ENCODE measurements at regions not wholly inside any gene's neighbourhood (a gene's known extent, or its start where the extent isn't known, plus 50 kb on each side); places are given as distances from the start of the nearest gene placed in this dataset.

DNA sequence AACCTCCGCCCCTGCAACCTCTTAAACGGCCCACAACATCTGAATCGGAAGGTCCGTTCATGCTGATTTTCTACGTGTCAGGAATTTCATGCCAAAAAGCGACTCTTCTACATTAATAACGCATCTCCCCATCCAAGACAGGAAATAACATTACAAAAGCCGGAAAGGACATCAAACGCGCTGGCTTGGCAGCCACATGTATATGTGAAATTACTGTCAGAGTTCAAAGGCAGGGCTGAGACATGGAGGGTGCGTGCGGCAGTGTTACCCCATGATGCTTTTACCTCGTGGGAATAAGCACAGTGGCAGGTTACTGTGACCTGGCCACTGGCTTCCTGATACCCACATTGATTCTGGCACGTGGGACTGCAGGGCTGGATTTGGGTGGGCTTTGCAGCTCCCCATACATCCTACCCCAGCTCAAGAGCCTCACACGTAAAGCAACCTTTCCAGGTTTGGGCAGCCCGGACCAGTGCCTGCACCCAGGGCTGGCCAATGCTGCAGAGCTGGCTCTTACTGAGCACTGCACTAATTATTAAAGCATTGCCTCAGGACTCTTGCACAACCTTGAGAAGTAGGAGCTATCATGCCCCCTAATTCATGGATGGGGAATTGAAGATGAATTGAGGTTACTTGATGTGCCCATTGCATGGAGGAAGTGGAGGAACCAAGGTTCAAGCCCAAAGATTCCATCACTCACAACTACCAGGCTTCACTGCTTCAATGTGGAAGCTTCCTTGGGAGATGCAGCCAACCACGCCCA is 120.6 kb upstream of the FOXF1 start:
- Histone ChIP-seq H3K27me3 (ENCODE audit: insufficient read depth, low read length) (no peaks in the 10 kb centered on the region), H3K4me1 (ENCODE audit: insufficient read depth, low read length) (no peaks in the 10 kb centered on the region), H3K36me3 (ENCODE audit: insufficient read depth, low read length) (no peaks in the 10 kb centered on the region), H3K9ac (ENCODE audit: low read depth, low read length) (no peak overlapping the region), H3K4me3 (ENCODE audit: low read length) (no peak overlapping the region), H3K9me3 (ENCODE audit: insufficient read depth, low read depth, low read length) (no peaks in the 10 kb centered on the region), H3K27ac (ENCODE audit: low read depth, low read length) (no peak overlapping the region)
- WGBS, result 95% methylated on average over 17 of the region's 17 CpGs

DNA sequence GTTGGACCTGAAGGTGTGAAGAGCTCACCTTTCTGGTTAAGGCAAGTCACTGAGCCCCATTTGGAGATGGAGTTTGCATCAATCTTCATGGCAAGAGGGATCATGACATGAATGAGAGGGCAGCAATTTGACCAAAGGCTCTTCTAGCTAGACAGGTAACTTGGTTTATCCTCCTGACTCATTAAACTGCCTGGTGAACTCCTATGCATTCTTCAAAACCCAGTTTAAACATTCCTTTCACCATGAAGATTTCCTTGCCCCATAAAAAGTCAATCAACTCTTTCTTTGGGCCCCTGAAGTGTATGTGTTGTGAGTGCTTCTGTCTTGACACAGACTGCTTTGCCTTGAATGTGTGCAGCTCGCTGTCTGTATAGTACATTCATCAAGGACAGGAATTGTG is 120.0 kb upstream of the FOXF1 start:
- no peaks in the 10 kb centered on the region for H3K27me3 ChIP-seq (ENCODE audit: insufficient read depth, low read length)

GRCh38 chr16:86391486-86391885 is 118.8 kb upstream of the FOXF1 start:
- no peaks in the 10 kb centered on the region for H3K27me3 ChIP-seq (ENCODE audit: insufficient read depth, low read length)
- no peak overlapping the region for H3K27ac ChIP-seq (ENCODE audit: low read depth, low read length)
- no peak overlapping the region for H3K4me3 ChIP-seq (ENCODE audit: low read length)
- no peaks in the 10 kb centered on the region for H3K36me3 ChIP-seq (ENCODE audit: insufficient read depth, low read length)
- H3K9ac ChIP-seq (ENCODE audit: low read depth, low read length), result no peak overlapping the region
- WGBS, result 98% methylated on average over 5 of the region's 6 CpGs
- peaks cover 6% of the 10 kb centered on the region for H3K4me1 ChIP-seq (ENCODE audit: insufficient read depth, low read length)
- H3K9me3 ChIP-seq (ENCODE audit: insufficient read depth, low read depth, low read length), result no peaks in the 10 kb centered on the region

More for the DNA sequence above, 120.0 kb upstream of the FOXF1 start:
- no peak overlapping the region for H3K4me3 ChIP-seq (ENCODE audit: low read length)
- no peaks in the 10 kb centered on the region for H3K9me3 ChIP-seq (ENCODE audit: insufficient read depth, low read depth, low read length)
- H3K27ac ChIP-seq (ENCODE audit: low read depth, low read length), result no peak overlapping the region
- no peak overlapping the region for H3K9ac ChIP-seq (ENCODE audit: low read depth, low read length)
- H3K4me1 ChIP-seq (ENCODE audit: insufficient read depth, low read length), result no peaks in the 10 kb centered on the region
- H3K36me3 ChIP-seq (ENCODE audit: insufficient read depth, low read length), result no peaks in the 10 kb centered on the region
- WGBS, result 95% methylated on average over 1 of the region's 1 CpG

DNA sequence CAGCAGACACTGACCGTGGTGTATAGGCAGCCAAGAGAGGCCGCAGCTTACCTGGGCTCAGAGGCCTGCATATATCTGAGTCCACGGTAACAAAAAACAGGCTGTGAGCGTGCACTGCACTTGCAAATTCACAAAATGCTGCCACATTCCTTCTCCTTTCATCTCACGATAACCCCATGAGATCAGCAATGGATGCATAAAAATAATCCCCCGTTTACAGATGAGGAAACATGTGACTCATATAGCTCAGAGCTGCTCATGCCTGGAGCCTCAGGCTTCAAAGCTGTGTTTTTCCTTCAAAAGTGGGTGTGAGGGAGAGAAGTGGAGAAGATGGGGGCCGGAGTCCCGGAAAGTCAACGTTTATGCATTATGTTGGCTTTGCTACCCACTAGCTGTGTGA is 118.3 kb upstream of the FOXF1 start:
- H3K9ac ChIP-seq (ENCODE audit: low read depth, low read length), result no peak overlapping the region
- peaks cover 11% of the 10 kb centered on the region for H3K4me1 ChIP-seq (ENCODE audit: insufficient read depth, low read length)
- no peaks in the 10 kb centered on the region for H3K36me3 ChIP-seq (ENCODE audit: insufficient read depth, low read length)
- WGBS, result 85% methylated on average over 9 of the region's 9 CpGs
- H3K27me3 ChIP-seq (ENCODE audit: insufficient read depth, low read length), result no peaks in the 10 kb centered on the region
- no peak overlapping the region for H3K4me3 ChIP-seq (ENCODE audit: low read length)
- no peak overlapping the region for H3K27ac ChIP-seq (ENCODE audit: low read depth, low read length)
- no peaks in the 10 kb centered on the region for H3K9me3 ChIP-seq (ENCODE audit: insufficient read depth, low read depth, low read length)

GRCh38 chr16:86392436-86393152 is 117.7 kb upstream of the FOXF1 start:
- no peaks in the 10 kb centered on the region for H3K36me3 ChIP-seq (ENCODE audit: insufficient read depth, low read length)
- H3K4me3 ChIP-seq (ENCODE audit: low read length), result no peak overlapping the region
- no peaks in the 10 kb centered on the region for H3K9me3 ChIP-seq (ENCODE audit: insufficient read depth, low read depth, low read length)
- H3K27ac ChIP-seq (ENCODE audit: low read depth, low read length), result no peak overlapping the region
- no peak overlapping the region for H3K9ac ChIP-seq (ENCODE audit: low read depth, low read length)
- peaks cover 11% of the 10 kb centered on the region for H3K4me1 ChIP-seq (ENCODE audit: insufficient read depth, low read length)
- WGBS, result 89% methylated on average over 8 of the region's 8 CpGs
- no peaks in the 10 kb centered on the region for H3K27me3 ChIP-seq (ENCODE audit: insufficient read depth, low read length)

DNA sequence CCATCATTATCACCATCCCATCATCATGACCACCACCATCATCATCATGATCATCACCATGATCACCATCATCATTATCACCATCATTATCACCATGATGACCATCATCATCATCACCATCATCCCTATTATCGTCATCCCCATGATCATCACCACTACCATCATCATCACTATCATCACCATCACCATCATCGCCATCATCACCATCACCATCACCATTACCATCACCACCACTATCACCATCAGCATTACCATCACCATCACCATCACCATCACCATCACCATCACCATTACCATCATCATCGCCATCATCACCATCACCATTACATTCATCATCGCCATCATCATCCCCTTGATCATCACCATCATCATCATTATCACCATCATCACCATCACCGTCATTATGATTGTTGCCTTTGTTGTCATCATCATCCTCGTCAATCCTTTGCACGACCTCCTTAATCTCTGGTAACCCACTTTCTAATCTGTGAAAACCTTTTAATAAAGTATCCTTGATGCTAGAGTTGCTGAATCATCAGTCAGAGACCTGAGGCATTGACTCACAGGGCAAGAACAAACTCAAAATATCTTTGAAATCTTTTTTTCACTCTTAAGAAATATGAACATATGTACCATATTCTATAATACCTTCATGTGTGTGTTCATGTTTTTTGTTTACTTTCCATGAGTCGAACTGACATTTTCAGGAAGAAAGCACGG is 116.3 kb upstream of the FOXF1 start:
- H3K27ac ChIP-seq (ENCODE audit: low read depth, low read length), result no peak overlapping the region
- H3K36me3 ChIP-seq (ENCODE audit: insufficient read depth, low read length), result no peaks in the 10 kb centered on the region
- no peaks in the 10 kb centered on the region for H3K27me3 ChIP-seq (ENCODE audit: insufficient read depth, low read length)
- no peaks in the 10 kb centered on the region for H3K9me3 ChIP-seq (ENCODE audit: insufficient read depth, low read depth, low read length)
- H3K4me3 ChIP-seq (ENCODE audit: low read length), result no peak overlapping the region
- peaks cover 11% of the 10 kb centered on the region for H3K4me1 ChIP-seq (ENCODE audit: insufficient read depth, low read length)
- 96% methylated on average over 9 of the region's 9 CpGs for WGBS
- no peak overlapping the region for H3K9ac ChIP-seq (ENCODE audit: low read depth, low read length)

DNA sequence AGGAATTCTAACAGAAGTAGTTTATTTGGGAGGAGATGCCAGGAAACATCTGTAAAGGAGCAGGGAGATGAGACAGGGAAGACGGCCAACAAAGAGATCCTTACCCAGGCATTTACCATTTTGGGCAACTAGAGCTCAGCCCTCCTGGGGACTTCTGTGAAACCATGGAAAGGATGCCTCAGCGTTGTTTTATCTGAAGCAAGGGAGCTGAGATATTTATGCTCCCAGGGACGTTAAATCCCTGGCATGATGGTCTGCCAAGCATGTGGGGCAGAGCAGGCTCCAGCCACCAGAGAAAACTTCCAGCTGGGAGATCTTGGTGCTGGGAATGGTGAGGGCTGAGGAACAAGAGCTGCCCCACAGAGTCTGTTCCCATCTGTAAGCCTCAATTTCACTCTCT is 114.8 kb upstream of the FOXF1 start:
- no peak overlapping the region for H3K4me3 ChIP-seq (ENCODE audit: low read length)
- H3K27ac ChIP-seq (ENCODE audit: low read depth, low read length), result no peak overlapping the region
- peaks cover 11% of the 10 kb centered on the region for H3K4me1 ChIP-seq (ENCODE audit: insufficient read depth, low read length)
- 86% methylated on average over 3 of the region's 3 CpGs for WGBS
- no peaks in the 10 kb centered on the region for H3K36me3 ChIP-seq (ENCODE audit: insufficient read depth, low read length)
- H3K9ac ChIP-seq (ENCODE audit: low read depth, low read length), result no peak overlapping the region
- no peaks in the 10 kb centered on the region for H3K9me3 ChIP-seq (ENCODE audit: insufficient read depth, low read depth, low read length)
- no peaks in the 10 kb centered on the region; the same call in 1 of the 2 replicates for H3K27me3 ChIP-seq (ENCODE audit: insufficient read depth, low read length)

DNA sequence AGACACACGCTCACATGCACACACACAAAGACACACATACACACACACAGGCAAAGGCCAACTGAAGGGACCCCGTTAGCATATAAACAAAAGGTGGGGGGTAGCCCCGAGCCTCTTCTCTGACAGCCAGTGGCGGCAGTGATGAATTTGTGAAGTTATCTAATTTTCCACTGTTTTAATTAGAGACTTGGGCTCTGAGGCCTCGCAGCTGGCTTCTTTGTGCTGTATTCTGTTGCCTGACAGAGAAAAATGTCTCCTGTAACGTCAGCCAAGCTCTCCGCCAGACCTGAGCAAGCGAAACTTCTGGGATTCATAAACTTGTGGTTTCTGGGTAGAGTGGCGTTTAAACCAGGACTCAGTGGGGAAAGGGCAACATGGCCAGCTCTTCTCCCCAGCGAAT is 113.9 kb upstream of the FOXF1 start:
- Histone ChIP-seq H3K4me3 (ENCODE audit: low read length) (no peak overlapping the region), H3K9me3 (ENCODE audit: insufficient read depth, low read depth, low read length) (no peaks in the 10 kb centered on the region), H3K4me1 (ENCODE audit: insufficient read depth, low read length) (peaks cover 11% of the 10 kb centered on the region), H3K27ac (ENCODE audit: low read depth, low read length) (no peak overlapping the region), H3K9ac (ENCODE audit: low read depth, low read length) (no peak overlapping the region), H3K36me3 (ENCODE audit: insufficient read depth, low read length) (no peaks in the 10 kb centered on the region), H3K27me3 (ENCODE audit: insufficient read depth, low read length) (peaks cover 1% of the 10 kb centered on the region; the same call in 1 of the 2 replicates)
- 69% methylated on average over 9 of the region's 10 CpGs for WGBS

DNA sequence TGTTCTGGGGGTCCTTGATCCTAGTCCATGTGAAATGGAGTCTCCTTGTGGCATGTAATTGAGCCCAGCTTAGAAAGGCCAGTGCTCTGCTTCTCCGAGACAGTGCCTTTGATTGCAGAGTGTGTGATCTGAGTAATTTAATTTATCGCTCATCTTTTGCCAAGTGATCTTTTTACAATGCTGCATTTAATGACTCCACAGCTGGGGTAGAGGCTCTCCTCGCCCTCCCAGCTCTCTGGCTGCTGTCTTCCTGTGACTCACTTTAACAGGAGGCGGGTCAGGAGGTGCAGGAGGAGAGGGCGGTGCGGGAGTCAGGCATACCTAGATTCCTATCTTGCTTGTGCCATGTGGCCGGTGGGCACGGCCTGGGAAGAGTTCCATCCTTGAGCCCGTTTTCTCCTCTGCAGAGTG is 113.4 kb upstream of the FOXF1 start:
- 79% methylated on average over 9 of the region's 9 CpGs for WGBS
- H3K4me1 ChIP-seq (ENCODE audit: insufficient read depth, low read length), result peaks cover 11% of the 10 kb centered on the region
- H3K36me3 ChIP-seq (ENCODE audit: insufficient read depth, low read length), result no peaks in the 10 kb centered on the region
- peaks cover 6% of the 10 kb centered on the region; the same call in 1 of the 2 replicates for H3K27me3 ChIP-seq (ENCODE audit: insufficient read depth, low read length)
- H3K9ac ChIP-seq (ENCODE audit: low read depth, low read length), result no peak overlapping the region
- H3K4me3 ChIP-seq (ENCODE audit: low read length), result no peak overlapping the region
- H3K27ac ChIP-seq (ENCODE audit: low read depth, low read length), result no peak overlapping the region
- no peaks in the 10 kb centered on the region for H3K9me3 ChIP-seq (ENCODE audit: insufficient read depth, low read depth, low read length)

DNA sequence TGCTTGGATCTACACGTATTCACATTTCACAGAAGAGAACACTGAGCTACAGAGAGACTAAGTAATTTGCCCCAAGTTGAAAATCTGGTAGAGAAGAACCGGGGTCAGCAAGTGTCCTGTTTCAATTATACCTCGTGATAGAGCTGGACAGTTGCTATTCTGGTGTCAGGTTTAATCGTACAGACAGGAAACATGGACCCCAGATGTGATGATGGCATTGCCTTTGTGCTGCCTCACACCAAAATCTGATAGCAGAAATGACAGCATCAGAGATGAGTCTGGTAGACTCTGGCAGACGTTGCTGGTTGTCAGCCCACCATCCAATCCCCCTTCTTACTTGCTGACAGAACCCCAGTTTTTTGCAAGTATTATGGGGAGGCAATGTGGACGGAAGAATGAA is 112.1 kb upstream of the FOXF1 start:
- no peak overlapping the region for H3K4me3 ChIP-seq (ENCODE audit: low read length)
- no peaks in the 10 kb centered on the region for H3K36me3 ChIP-seq (ENCODE audit: insufficient read depth, low read length)
- no peak overlapping the region for H3K27ac ChIP-seq (ENCODE audit: low read depth, low read length)
- no peaks in the 10 kb centered on the region for H3K9me3 ChIP-seq (ENCODE audit: insufficient read depth, low read depth, low read length)
- no peak overlapping the region for H3K9ac ChIP-seq (ENCODE audit: low read depth, low read length)
- peaks cover 8% of the 10 kb centered on the region; the same call in 1 of the 2 replicates for H3K27me3 ChIP-seq (ENCODE audit: insufficient read depth, low read length)
- peaks cover 11% of the 10 kb centered on the region for H3K4me1 ChIP-seq (ENCODE audit: insufficient read depth, low read length)
- WGBS, result 92% methylated on average over 6 of the region's 6 CpGs

DNA sequence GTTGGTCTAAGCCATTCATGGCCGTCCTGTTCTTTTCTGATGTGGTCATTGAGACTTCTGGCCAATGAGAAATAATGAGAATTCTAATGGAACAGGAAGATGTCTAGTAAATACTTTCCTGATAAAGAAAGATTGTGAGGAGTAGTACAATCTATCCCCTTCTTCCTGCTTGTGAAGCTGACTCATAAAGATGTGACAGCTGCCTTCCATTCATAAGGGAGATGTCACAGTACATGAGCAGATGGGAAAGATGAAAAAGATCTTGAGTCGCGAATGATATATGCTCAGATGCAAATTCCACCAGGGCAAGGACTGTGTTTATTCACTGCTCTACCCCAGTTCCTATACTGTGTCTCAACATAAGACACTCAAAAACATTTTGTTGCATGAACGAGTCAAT is 111.7 kb upstream of the FOXF1 start:
- no peaks in the 10 kb centered on the region for H3K36me3 ChIP-seq (ENCODE audit: insufficient read depth, low read length)
- H3K4me3 ChIP-seq (ENCODE audit: low read length), result no peak overlapping the region
- no peak overlapping the region for H3K27ac ChIP-seq (ENCODE audit: low read depth, low read length)
- peaks cover 10% of the 10 kb centered on the region; the same call in 1 of the 2 replicates for H3K27me3 ChIP-seq (ENCODE audit: insufficient read depth, low read length)
- WGBS, result 96% methylated on average over 4 of the region's 4 CpGs
- H3K4me1 ChIP-seq (ENCODE audit: insufficient read depth, low read length), result peaks cover 14% of the 10 kb centered on the region
- H3K9ac ChIP-seq (ENCODE audit: low read depth, low read length), result no peak overlapping the region
- H3K9me3 ChIP-seq (ENCODE audit: insufficient read depth, low read depth, low read length), result no peaks in the 10 kb centered on the region

Data from HUES64 (cell line).